OCI-LY7 (cell line): ENCODE measurements at regions not wholly inside any gene's neighbourhood (a gene's known extent, or its start where the extent isn't known, plus 50 kb on each side); places are given as distances from the start of the nearest gene placed in this dataset.
"Not testable (repeated sequence)": the region's sequence is repeated elsewhere in the genome, so short reads cannot be mapped to it uniquely, and the experiment has no call there.

Source experiments
- EZH2phosphoT487 ChIP-seq: fragments of 200-600 bp; sonication (generic); IDR thresholded peaks from 2 replicates; pipeline ENCODE4 v1.6.1; 2018; ENCODE audit warnings: low read depth, borderline replicate concordance, mild to moderate bottlenecking, mixed run types, antibody characterized with exemption, low read length, moderate library complexity, mixed read lengths
- TF ChIP-seq, protein P1 (sequence below): fragments of 200-600 bp; sonication (generic); conservative IDR thresholded peaks from 2 replicates; pipeline ENCODE4 v1.5.1; 2014; ENCODE audit warnings: mild to moderate bottlenecking, antibody characterized with exemption, low read length, moderate library complexity, mixed read lengths

GRCh38 chr2:205862761-205863160 lies 180.5 kb downstream of the NRP2 start:
- TF ChIP-seq, protein P1, sequence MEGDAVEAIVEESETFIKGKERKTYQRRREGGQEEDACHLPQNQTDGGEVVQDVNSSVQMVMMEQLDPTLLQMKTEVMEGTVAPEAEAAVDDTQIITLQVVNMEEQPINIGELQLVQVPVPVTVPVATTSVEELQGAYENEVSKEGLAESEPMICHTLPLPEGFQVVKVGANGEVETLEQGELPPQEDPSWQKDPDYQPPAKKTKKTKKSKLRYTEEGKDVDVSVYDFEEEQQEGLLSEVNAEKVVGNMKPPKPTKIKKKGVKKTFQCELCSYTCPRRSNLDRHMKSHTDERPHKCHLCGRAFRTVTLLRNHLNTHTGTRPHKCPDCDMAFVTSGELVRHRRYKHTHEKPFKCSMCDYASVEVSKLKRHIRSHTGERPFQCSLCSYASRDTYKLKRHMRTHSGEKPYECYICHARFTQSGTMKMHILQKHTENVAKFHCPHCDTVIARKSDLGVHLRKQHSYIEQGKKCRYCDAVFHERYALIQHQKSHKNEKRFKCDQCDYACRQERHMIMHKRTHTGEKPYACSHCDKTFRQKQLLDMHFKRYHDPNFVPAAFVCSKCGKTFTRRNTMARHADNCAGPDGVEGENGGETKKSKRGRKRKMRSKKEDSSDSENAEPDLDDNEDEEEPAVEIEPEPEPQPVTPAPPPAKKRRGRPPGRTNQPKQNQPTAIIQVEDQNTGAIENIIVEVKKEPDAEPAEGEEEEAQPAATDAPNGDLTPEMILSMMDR = not testable (repeated sequence)
- not testable (repeated sequence) for TF ChIP-seq EZH2phosphoT487
